HUES48 (cell line): ENCODE measurements at regions not wholly inside any gene's neighbourhood (a gene's known extent, or its start where the extent isn't known, plus 50 kb on each side); places are given as distances from the start of the nearest gene placed in this dataset.

Source experiments
- H3K27ac ChIP-seq: one replicate; pipeline ENCODE4 v1.7.0; 2013; ENCODE audit warnings: low read depth, low read length, inconsistent platforms
- H3K27me3 ChIP-seq: 2 replicates; pipeline ENCODE4 v1.6.1; 2013; ENCODE audit warnings: mild to moderate bottlenecking, low read length; ENCODE audit not compliant: control insufficient read depth, insufficient read depth
- H3K36me3 ChIP-seq: 2 replicates; pipeline ENCODE4 v1.6.1; 2013; ENCODE audit warnings: low read length; ENCODE audit not compliant: control insufficient read depth, insufficient read depth
- H3K4me1 ChIP-seq: 2 replicates; pipeline ENCODE4 v1.6.1; 2013; ENCODE audit warnings: mild to moderate bottlenecking, low read length; ENCODE audit not compliant: control insufficient read depth, insufficient read depth
- H3K4me3 ChIP-seq: 2 replicates; pipeline ENCODE4 v1.5.1; 2013; ENCODE audit warnings: mild to moderate bottlenecking, low read depth, low read length
- H3K9ac ChIP-seq: 2 replicates; pipeline ENCODE4 v1.6.1; 2013; ENCODE audit warnings: mild to moderate bottlenecking, low read depth, low read length, moderate library complexity
- H3K9me3 ChIP-seq: 2 replicates; pipeline ENCODE4 v1.6.1; 2013; ENCODE audit warnings: low read length; ENCODE audit not compliant: control insufficient read depth, insufficient read depth

DNA sequence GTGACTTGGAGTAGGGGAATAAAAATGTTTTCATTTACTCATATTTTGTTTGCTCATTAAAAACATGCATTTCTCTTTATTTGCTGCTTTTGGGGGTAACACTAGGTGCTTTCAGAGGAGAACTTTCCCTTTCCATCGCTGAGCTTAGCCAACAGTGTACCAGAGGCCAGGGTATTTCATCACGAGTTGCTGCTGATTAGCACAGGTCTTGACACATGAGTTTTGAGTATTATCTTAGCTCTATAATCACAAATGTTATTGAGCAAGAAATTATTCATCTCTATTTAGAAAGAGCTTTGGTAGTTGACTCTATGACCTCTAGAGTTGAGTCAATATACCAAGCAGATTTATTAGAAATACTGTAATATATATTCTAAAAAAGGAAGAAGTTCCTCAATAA, 375.9 kb downstream of the NXPH1 start:
- no peaks in the 10 kb centered on the region for H3K36me3 ChIP-seq
- H3K27me3 ChIP-seq: no peaks in the 10 kb centered on the region
- H3K4me3 ChIP-seq: no peak overlapping the region
- no peak overlapping the region for H3K9ac ChIP-seq
- H3K4me1 ChIP-seq: no peaks in the 10 kb centered on the region
- no peaks in the 10 kb centered on the region for H3K9me3 ChIP-seq
- no peak overlapping the region for H3K27ac ChIP-seq

DNA sequence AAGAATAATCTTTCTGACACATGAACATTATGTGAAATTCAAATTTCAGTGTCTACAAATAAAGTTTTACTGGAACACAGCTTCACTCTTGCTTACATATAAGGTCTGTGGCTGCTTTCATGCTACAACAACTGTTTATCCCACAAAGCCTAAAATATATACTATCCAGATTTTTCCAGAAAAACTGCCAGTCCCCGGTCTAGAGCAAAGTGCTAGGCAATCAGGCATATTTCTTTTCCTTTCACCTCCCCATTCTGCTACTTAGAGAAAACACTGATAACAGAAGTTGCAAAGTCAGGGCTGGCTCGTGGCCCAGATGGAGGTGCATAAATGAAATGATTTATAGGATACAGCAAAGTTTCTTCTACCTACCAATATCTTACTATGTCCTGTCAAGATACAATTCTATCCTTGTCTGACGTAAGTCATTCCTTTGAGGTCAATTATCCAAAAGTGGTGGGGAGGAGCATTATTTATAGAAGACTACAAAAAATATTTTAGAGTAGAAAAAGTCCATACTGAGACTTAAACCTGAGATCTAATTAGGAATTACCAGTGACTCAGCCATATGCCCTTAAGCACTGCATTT, 384.1 kb downstream of the NXPH1 start:
- Histone ChIP-seq H3K4me3 (no peak overlapping the region), H3K36me3 (no peaks in the 10 kb centered on the region), H3K27me3 (no peaks in the 10 kb centered on the region), H3K4me1 (no peaks in the 10 kb centered on the region), H3K9me3 (no peaks in the 10 kb centered on the region), H3K27ac (no peak overlapping the region), H3K9ac (no peak overlapping the region)

GRCh38 chr7:8818406-8818805, 385.0 kb downstream of the NXPH1 start:
- Histone ChIP-seq H3K4me3 (no peak overlapping the region), H3K27ac (no peak overlapping the region), H3K9me3 (no peaks in the 10 kb centered on the region), H3K36me3 (no peaks in the 10 kb centered on the region), H3K4me1 (no peaks in the 10 kb centered on the region), H3K9ac (no peak overlapping the region), H3K27me3 (no peaks in the 10 kb centered on the region)

DNA sequence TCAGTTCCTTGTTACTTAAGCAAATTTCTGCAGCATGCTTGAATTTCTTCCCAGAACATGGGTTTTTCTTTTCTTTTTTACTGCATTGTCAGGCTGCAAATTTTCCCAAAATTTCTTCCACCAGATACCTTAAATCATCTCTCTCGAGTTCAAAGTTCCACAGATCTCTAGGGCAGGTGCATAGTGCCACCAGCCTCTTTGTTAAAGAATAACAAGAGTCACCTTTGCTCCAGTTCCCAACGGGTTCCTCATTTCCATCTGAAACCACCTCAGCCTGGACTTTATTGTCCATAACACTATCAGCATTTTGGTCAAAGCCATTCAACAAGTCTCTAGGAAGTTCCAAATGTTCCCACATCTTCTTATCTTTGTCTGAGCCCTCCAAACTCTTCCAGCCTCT, 389.2 kb downstream of the NXPH1 start:
- Histone ChIP-seq H3K4me1 (no peaks in the 10 kb centered on the region), H3K4me3 (no peak overlapping the region)

GRCh38 chr7:8823486-8823885, 390.1 kb downstream of the NXPH1 start:
- Histone ChIP-seq H3K36me3 (no peaks in the 10 kb centered on the region), H3K4me3 (no peak overlapping the region), H3K27me3 (no peaks in the 10 kb centered on the region), H3K9me3 (no peaks in the 10 kb centered on the region), H3K27ac (no peak overlapping the region), H3K9ac (no peak overlapping the region), H3K4me1 (no peaks in the 10 kb centered on the region)

More for the DNA sequence above, 389.2 kb downstream of the NXPH1 start:
- Histone ChIP-seq H3K9me3 (no peaks in the 10 kb centered on the region), H3K9ac (no peak overlapping the region), H3K27ac (no peak overlapping the region), H3K36me3 (no peaks in the 10 kb centered on the region), H3K27me3 (no peaks in the 10 kb centered on the region)

GRCh38 chr7:8827329-8827728, 393.9 kb downstream of the NXPH1 start:
- no peak overlapping the region for H3K4me3 ChIP-seq
- no peaks in the 10 kb centered on the region for H3K27me3 ChIP-seq
- H3K36me3 ChIP-seq: no peaks in the 10 kb centered on the region
- H3K4me1 ChIP-seq: no peaks in the 10 kb centered on the region
- H3K9ac ChIP-seq: no peak overlapping the region
- H3K9me3 ChIP-seq: no peaks in the 10 kb centered on the region
- no peak overlapping the region for H3K27ac ChIP-seq

GRCh38 chr7:8829100-8829499, 395.7 kb downstream of the NXPH1 start:
- H3K9ac ChIP-seq: no peak overlapping the region
- H3K36me3 ChIP-seq: no peaks in the 10 kb centered on the region
- no peaks in the 10 kb centered on the region for H3K4me1 ChIP-seq
- H3K9me3 ChIP-seq: no peaks in the 10 kb centered on the region
- H3K27me3 ChIP-seq: no peaks in the 10 kb centered on the region
- H3K4me3 ChIP-seq: no peak overlapping the region
- no peak overlapping the region for H3K27ac ChIP-seq

- H3K27me3 ChIP-seq: no peaks in the 10 kb centered on the region
- no peaks in the 10 kb centered on the region for H3K9me3 ChIP-seq
- H3K27ac ChIP-seq: no peak overlapping the region
- no peak overlapping the region for H3K4me3 ChIP-seq
- peaks cover 6% of the 10 kb centered on the region for H3K4me1 ChIP-seq
- H3K36me3 ChIP-seq: no peaks in the 10 kb centered on the region
- H3K9ac ChIP-seq: no peak overlapping the region
Observed at GRCh38 chr7:8831376-8831775, 398.0 kb downstream of the NXPH1 start.

DNA sequence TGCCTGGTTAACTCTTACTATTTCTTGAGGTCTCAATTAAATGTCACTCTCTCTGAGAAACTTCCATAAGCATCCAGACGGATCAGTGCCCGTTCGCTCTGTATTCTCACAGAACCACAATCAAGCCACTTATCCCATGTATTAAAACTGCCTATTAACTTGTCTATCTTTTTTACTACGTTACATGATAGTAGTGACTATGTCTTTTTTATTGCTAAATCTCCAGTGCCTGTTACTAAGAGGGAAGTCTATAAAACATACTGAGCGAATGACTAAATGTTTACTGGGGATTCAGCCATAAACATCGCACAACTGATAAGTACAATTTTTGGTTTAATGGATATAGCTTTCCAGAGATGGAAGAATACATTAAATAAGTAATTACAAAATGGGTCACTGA, 399.9 kb downstream of the NXPH1 start:
- Histone ChIP-seq H3K4me3 (no peak overlapping the region), H3K27me3 (no peaks in the 10 kb centered on the region), H3K9me3 (no peaks in the 10 kb centered on the region), H3K9ac (no peak overlapping the region), H3K36me3 (no peaks in the 10 kb centered on the region), H3K27ac (no peak overlapping the region), H3K4me1 (peaks cover 6% of the 10 kb centered on the region)

GRCh38 chr7:8841171-8841570, 407.8 kb downstream of the NXPH1 start:
- Histone ChIP-seq H3K4me3 (no peak overlapping the region), H3K36me3 (no peaks in the 10 kb centered on the region)

DNA sequence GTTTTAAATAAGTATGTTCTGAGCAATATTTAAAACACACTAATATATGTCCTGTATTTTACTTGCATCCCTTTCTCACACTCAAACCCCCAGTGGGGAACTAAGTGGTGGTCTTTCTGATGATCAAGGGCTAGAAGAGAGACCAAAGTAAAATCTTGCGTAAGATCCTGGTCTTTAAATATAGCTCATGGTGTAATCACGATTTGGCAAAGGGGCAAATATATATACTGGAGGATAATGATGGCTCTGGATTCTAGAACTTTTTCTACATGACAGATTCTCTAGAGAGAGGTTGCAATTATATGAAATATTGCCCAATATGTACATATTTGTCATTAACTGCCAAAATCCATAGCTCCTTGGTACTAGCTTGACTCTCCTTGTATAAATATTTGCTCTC, 438.3 kb downstream of the NXPH1 start:
- H3K9me3 ChIP-seq: no peaks in the 10 kb centered on the region
- H3K36me3 ChIP-seq: no peaks in the 10 kb centered on the region
- H3K4me1 ChIP-seq: no peaks in the 10 kb centered on the region
- no peaks in the 10 kb centered on the region for H3K27me3 ChIP-seq
- no peak overlapping the region for H3K4me3 ChIP-seq
- no peak overlapping the region for H3K27ac ChIP-seq
- no peak overlapping the region for H3K9ac ChIP-seq

More at GRCh38 chr7:8841171-8841570, 407.8 kb downstream of the NXPH1 start:
- Histone ChIP-seq H3K27ac (no peak overlapping the region), H3K9ac (no peak overlapping the region), H3K27me3 (no peaks in the 10 kb centered on the region), H3K9me3 (no peaks in the 10 kb centered on the region), H3K4me1 (no peaks in the 10 kb centered on the region; the same call in 1 of the 2 replicates)

DNA sequence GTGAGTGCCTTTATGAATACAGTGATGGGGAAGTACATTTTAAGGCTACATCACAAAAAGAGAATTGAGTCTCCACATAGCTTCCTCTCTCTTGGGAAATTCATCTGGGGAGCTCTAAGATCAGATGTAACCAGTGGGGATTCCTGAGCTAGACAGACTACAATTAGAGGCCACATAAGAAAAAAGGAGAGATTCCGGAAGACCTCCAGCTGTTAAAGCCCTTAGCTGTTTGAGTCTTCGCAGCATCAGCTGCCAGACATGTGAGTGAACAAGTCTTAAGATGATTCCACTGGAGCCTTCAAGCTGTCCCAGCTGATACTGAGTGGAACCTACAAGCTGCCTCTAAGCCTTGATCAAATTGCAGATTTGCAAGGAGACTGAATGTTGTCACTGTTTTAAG, 448.5 kb downstream of the NXPH1 start:
- Histone ChIP-seq H3K9ac (no peak overlapping the region), H3K9me3 (no peaks in the 10 kb centered on the region), H3K27ac (no peak overlapping the region), H3K27me3 (no peaks in the 10 kb centered on the region), H3K4me3 (no peak overlapping the region), H3K36me3 (no peaks in the 10 kb centered on the region), H3K4me1 (no peaks in the 10 kb centered on the region)
